Trophoblast cell (in vitro differentiated cells and primary cell): ENCODE measurements at regions not wholly inside any gene's neighbourhood (a gene's known extent, or its start where the extent isn't known, plus 50 kb on each side); places are given as distances from the start of the nearest gene placed in this dataset.
"Not testable (repeated sequence)": the region's sequence is repeated elsewhere in the genome, so short reads cannot be mapped to it uniquely, and the experiment has no call there.

ENCODE experiments used
- DNase-seq, 2 donors: peaks; one replicate each; pipeline ENCODE4 v3.0.0-alpha.2; 2016
- H2AFZ ChIP-seq: 2 replicates; pipeline ENCODE4 v1.6.1; 2013; ENCODE audit warnings: low read length, moderate library complexity, mild to moderate bottlenecking; ENCODE audit not compliant: insufficient read depth, poor library complexity
- H2AK5ac ChIP-seq: 2 replicates; pipeline ENCODE4 v1.6.1; 2013; ENCODE audit warnings: mild to moderate bottlenecking, low read length
- H2BK120ac ChIP-seq: 2 replicates; pipeline ENCODE4 v1.6.1; 2013; ENCODE audit warnings: low read length, mild to moderate bottlenecking, moderate library complexity; ENCODE audit not compliant: insufficient read depth, poor library complexity
- H2BK12ac ChIP-seq: 2 replicates; pipeline ENCODE4 v1.6.1; 2013; ENCODE audit warnings: mild to moderate bottlenecking, low read length, moderate library complexity
- H2BK5ac ChIP-seq: 2 replicates; pipeline ENCODE4 v1.6.1; 2013; ENCODE audit warnings: low read length, low read depth, moderate library complexity, mild to moderate bottlenecking; ENCODE audit not compliant: poor library complexity
- H3K14ac ChIP-seq: 2 replicates; pipeline ENCODE4 v1.6.1; 2013; ENCODE audit warnings: mild to moderate bottlenecking, low read length
- H3K18ac ChIP-seq: 2 replicates; pipeline ENCODE4 v1.6.1; 2013; ENCODE audit warnings: mild to moderate bottlenecking, low read length
- H3K23ac ChIP-seq: 2 replicates; pipeline ENCODE4 v1.6.1; 2013; ENCODE audit warnings: low read length
- H3K27ac ChIP-seq: 2 replicates; pipeline ENCODE4 v1.5.1; 2013; ENCODE audit warnings: low read depth, mild to moderate bottlenecking, inconsistent platforms, low read length, moderate library complexity
- H3K27me3 ChIP-seq: 2 replicates; pipeline ENCODE4 v1.6.1; 2013; ENCODE audit warnings: inconsistent platforms, mild to moderate bottlenecking, low read length, moderate library complexity; ENCODE audit not compliant: insufficient read depth
- H3K36me3 ChIP-seq, 2 experiments: 1 replicate in 1 of 2; 2 replicates in 1 of 2; pipeline ENCODE4 v1.6.1; 2013; ENCODE audit warnings: low read length in 2 of 2, mild to moderate bottlenecking in 2 of 2, moderate library complexity in 1 of 2; ENCODE audit not compliant: insufficient read depth in 2 of 2, control insufficient read depth in 1 of 2
- H3K4ac ChIP-seq: 2 replicates; pipeline ENCODE4 v1.6.1; 2013; ENCODE audit warnings: low read depth, mild to moderate bottlenecking, low read length, moderate library complexity
- H3K4me1 ChIP-seq, 2 experiments: 1 replicate in 1 of 2; 2 replicates in 1 of 2; pipeline ENCODE4 v1.6.1; 2013; ENCODE audit warnings: low read length in 2 of 2, mild to moderate bottlenecking in 2 of 2, moderate library complexity in 1 of 2; ENCODE audit not compliant: insufficient read depth in 2 of 2, control insufficient read depth in 1 of 2
- H3K4me2 ChIP-seq: 2 replicates; pipeline ENCODE4 v1.6.1; 2013; ENCODE audit warnings: inconsistent platforms, mild to moderate bottlenecking, low read length, moderate library complexity
- H3K4me3 ChIP-seq: 2 replicates; pipeline ENCODE4 v1.5.1; 2013; ENCODE audit warnings: mild to moderate bottlenecking, low read depth, low read length, inconsistent platforms
- H3K79me1 ChIP-seq: one replicate; pipeline ENCODE4 v1.6.1; 2013; ENCODE audit warnings: low read length
- H3K79me2 ChIP-seq: 2 replicates; pipeline ENCODE4 v1.6.1; 2013; ENCODE audit warnings: low read length, mild to moderate bottlenecking; ENCODE audit not compliant: control insufficient read depth, insufficient read depth, poor library complexity
- H3K9ac ChIP-seq: 2 replicates; pipeline ENCODE4 v1.6.1; 2013; ENCODE audit warnings: mild to moderate bottlenecking, low read length
- H3K9me3 ChIP-seq: 2 replicates; pipeline ENCODE4 v1.6.1; 2013; ENCODE audit warnings: low read depth, mild to moderate bottlenecking, control low read depth, inconsistent platforms, low read length; ENCODE audit not compliant: insufficient read depth
- H4K12ac ChIP-seq: 2 replicates; pipeline ENCODE4 v1.6.1; 2013; ENCODE audit warnings: low read depth, mild to moderate bottlenecking, low read length, moderate library complexity
- H4K8ac ChIP-seq: 2 replicates; pipeline ENCODE4 v1.6.1; 2013; ENCODE audit warnings: low read depth, mild to moderate bottlenecking, low read length, moderate library complexity
- H4K91ac ChIP-seq: one replicate; pipeline ENCODE4 v1.6.1; 2013; ENCODE audit warnings: low read depth, mild to moderate bottlenecking, low read length, moderate library complexity
- WGBS: extraction: QIAGEN DNeasy Blood & Tissue Kit; methylation state at CpG from one replicate; pipeline ENCODE4 v1.1.7; 2013; ENCODE audit warnings: missing lambda C conversion rate; ENCODE audit not compliant: insufficient read length, insufficient coverage; ENCODE audit errors: extremely low coverage; 5-methylcytosine and 5-hydroxymethylcytosine counted together

DNA sequence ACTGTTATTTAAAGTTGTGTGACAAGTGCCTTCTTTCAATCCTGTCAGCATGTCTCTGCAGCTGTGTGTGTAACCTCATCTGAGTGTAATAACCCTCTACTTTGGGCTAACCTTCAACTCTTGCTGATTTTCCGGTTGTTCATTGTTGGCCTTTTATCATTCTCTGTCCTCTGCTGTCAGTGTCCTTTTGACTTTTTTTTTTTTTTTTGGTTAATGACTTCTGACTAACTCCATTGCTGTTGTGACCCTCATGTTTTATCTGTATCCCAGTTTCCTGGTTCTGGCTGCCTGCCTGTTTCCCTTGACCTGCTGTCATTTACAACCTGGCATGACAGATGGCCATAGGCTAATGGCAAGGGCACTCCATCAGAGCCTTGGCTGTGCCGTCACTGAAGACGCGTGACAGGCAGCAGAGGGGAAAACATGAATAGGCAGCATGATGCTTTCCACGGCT lies 145.7 kb upstream of the MAN1A1 start:
- Histone ChIP-seq H3K27ac (no peak overlapping the region), H4K91ac (no peak overlapping the region), H2BK12ac (no peak overlapping the region), H3K79me2 (no peaks in the 10 kb centered on the region), H3K79me1 (peaks cover 3% of the 10 kb centered on the region), H2BK5ac (no peak overlapping the region), H3K27me3 (no peaks in the 10 kb centered on the region), H3K18ac (no peak overlapping the region), H3K9ac (no peak overlapping the region), H2AK5ac (no peak overlapping the region), H2AFZ (no peak overlapping the region), H4K8ac (no peak overlapping the region), H2BK120ac (no peak overlapping the region), H3K36me3 (no peaks in the 10 kb centered on the region), H3K23ac (no peak overlapping the region), H3K4me2 (no peak overlapping the region), H3K14ac (no peak overlapping the region), H3K9me3 (no peaks in the 10 kb centered on the region), H3K4ac (no peak overlapping the region), H4K12ac (no peak overlapping the region), H3K4me3 (no peak overlapping the region), H3K4me1 (no peaks in the 10 kb centered on the region)
- no peak for DNase-seq
- no CpG with 5 or more reads among the region's 5 CpGs for WGBS

DNA sequence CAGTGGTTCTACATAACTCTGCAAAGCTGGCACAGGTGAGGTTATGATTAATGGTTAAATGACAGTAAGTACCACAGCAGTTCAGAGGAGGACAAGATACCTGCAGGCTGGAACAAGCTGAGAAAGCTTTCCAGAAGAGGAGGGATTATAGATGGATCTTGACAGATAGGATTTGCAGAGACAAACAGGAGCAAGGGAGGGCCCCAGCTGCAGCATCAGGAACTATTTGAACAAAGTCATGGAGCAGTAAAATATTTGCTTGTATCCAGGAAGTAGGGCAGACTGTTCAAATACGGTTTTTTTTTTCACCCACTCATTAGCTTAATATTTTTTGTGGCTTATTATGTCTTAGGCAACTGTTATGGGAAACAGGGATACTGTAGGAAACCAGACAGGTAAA lies 144.4 kb upstream of the MAN1A1 start:
- no peak overlapping the region for H3K18ac ChIP-seq
- H3K79me1 ChIP-seq: peaks cover 3% of the 10 kb centered on the region
- no peak overlapping the region for H2BK12ac ChIP-seq
- H3K27ac ChIP-seq: no peak overlapping the region
- no peaks in the 10 kb centered on the region for H3K4me1 ChIP-seq
- H2AK5ac ChIP-seq: no peak overlapping the region
- no peak overlapping the region for H3K4ac ChIP-seq
- no peaks in the 10 kb centered on the region for H3K36me3 ChIP-seq
- no peak overlapping the region for H3K9ac ChIP-seq
- H3K4me3 ChIP-seq: no peak overlapping the region
- no CpG with 5 or more reads among the region's 1 CpG for WGBS
- no peaks in the 10 kb centered on the region for H3K27me3 ChIP-seq
- H3K23ac ChIP-seq: no peak overlapping the region
- H4K91ac ChIP-seq: no peak overlapping the region
- H4K8ac ChIP-seq: no peak overlapping the region
- H2AFZ ChIP-seq: no peak overlapping the region
- H3K9me3 ChIP-seq: no peaks in the 10 kb centered on the region
- no peak for DNase-seq
- no peak overlapping the region for H2BK120ac ChIP-seq
- no peak overlapping the region for H2BK5ac ChIP-seq
- no peaks in the 10 kb centered on the region for H3K79me2 ChIP-seq
- no peak overlapping the region for H4K12ac ChIP-seq
- H3K14ac ChIP-seq: no peak overlapping the region
- H3K4me2 ChIP-seq: no peak overlapping the region

- not testable (repeated sequence) for H3K9ac ChIP-seq, H3K27me3 ChIP-seq, H2BK12ac ChIP-seq, H3K36me3 ChIP-seq, H3K18ac ChIP-seq, H3K27ac ChIP-seq, H3K9me3 ChIP-seq, H3K4me2 ChIP-seq, H3K23ac ChIP-seq, H2BK5ac ChIP-seq, H3K4me1 ChIP-seq, H3K4me3 ChIP-seq, H2AFZ ChIP-seq, H3K4ac ChIP-seq, H4K12ac ChIP-seq, H2AK5ac ChIP-seq, H4K91ac ChIP-seq, H3K79me2 ChIP-seq, H3K79me1 ChIP-seq, H2BK120ac ChIP-seq, H4K8ac ChIP-seq, H3K14ac ChIP-seq, DNase-seq
- no CpG with 5 or more reads among the region's 4 CpGs for WGBS
These were observed 141.6 kb upstream of the MAN1A1 start for GRCh38 chr6:119491112-119491511.

DNA sequence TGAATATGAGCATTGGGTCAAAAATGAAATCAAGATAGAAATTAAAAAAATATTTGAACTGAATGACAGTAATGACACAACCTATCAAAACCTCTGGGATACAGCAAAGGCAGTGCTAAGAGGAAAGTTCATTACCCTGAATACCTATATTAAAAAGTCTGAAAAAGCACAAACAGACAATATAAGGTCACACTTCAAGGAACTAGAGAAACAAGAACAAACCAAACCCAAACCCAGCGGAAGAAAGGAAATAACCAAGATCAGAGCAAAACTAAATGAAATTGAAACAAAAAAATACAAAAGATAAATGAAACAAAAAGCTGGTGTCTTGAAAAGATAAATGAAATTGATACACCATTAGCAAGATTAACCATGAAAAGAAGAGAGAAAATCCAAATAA lies 140.5 kb upstream of the MAN1A1 start:
- H3K27me3 ChIP-seq, H4K91ac ChIP-seq, H3K9me3 ChIP-seq, H3K9ac ChIP-seq, H2BK120ac ChIP-seq, H2AK5ac ChIP-seq, H3K4me2 ChIP-seq, H3K27ac ChIP-seq, H3K36me3 ChIP-seq, H3K18ac ChIP-seq, H2AFZ ChIP-seq, DNase-seq, H2BK12ac ChIP-seq, H3K14ac ChIP-seq, H4K12ac ChIP-seq, H3K4ac ChIP-seq, H3K4me3 ChIP-seq, H4K8ac ChIP-seq, H2BK5ac ChIP-seq, H3K79me1 ChIP-seq, H3K23ac ChIP-seq, H3K4me1 ChIP-seq, H3K79me2 ChIP-seq: not testable (repeated sequence)
- WGBS: no CpG with 5 or more reads among the region's 1 CpG
